ENCODE measurements at regions not wholly inside any gene's neighbourhood (a gene's known extent, or its start where the extent isn't known, plus 50 kb on each side); places are given as distances from the start of the nearest gene placed in this dataset.
"Not testable (repeated sequence)": the region's sequence is repeated elsewhere in the genome, so short reads cannot be mapped to it uniquely, and the experiment has no call there.

GRCh38 chr6:102808944-102809505 lies 1415.5 kb downstream of the GRIK2 start:
- DNase-seq, result not testable (repeated sequence)

DNA sequence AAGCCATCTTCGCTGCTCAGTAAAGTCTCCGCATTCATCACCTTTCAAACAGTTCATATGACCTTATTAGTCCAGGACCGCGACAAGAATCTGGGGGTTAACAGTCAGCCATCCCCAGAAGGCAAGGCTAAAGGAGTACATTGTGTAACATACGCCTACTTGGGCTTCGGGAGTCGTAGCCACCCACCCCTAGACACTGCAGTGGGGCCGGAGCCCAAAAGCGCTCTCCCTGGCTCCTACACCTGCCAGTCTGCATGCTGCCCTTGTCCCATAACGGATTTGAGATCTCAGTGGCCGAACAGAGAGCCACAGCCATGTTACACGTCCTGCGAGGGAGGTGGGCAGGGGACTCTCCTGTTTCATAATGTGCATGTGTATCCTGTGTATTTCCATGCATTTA lies 1405.5 kb downstream of the GRIK2 start:
- DNase-seq, result no peak

DNA sequence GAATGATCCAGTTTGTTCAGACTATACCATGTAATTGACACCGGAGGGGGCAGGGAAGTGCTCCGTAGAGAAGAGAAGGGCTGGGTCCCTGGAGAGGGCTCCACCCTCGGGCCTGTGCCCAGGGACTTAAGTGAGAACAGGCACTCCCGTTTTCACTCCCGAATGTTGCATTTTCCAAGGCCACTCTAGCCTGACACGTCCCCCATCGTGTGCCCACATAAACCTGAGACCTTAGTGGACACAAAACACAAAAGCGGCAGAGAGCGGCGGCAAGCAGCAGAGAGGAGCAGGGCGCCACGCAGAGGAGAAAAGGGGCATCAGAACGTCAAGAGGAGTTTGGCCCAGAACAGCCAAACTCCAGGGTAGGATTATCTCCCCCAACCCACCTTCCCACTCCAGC lies 1405.1 kb downstream of the GRIK2 start:
- DNase-seq, result no peak

- DNase-seq, result no peak
Measured at GRCh38 chr6:102793752-102794151, 1400.2 kb downstream of the GRIK2 start.

- DNase-seq, result no peak
Measured at GRCh38 chr6:102774326-102774725, 1380.8 kb downstream of the GRIK2 start.

DNA sequence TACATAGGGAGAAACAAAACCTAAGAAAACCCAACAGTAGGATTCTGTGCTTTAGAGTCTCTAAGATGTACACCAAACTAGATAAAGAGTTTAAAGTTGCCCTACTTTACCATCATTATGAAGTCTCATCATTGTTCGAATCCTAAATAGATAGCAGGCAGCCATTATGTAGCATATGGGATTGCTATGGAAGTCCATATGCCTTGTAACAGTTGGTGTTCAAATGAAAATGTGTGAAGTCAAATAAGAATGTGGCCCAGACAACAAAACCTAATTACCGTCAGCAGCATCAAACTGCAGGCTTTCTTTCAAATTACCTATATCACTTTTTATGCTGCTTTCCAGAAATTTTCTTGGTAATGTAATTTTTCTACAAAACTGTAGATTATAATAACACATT lies 1380.1 kb downstream of the GRIK2 start:
- DNase-seq, result no peak

- peak; percentile 35 for DNase-seq
Measured at GRCh38 chr6:102766963-102767362, 1373.5 kb downstream of the GRIK2 start.

- DNase-seq, result no peak
Measured at GRCh38 chr6:102764317-102764716, 1370.8 kb downstream of the GRIK2 start.

DNA sequence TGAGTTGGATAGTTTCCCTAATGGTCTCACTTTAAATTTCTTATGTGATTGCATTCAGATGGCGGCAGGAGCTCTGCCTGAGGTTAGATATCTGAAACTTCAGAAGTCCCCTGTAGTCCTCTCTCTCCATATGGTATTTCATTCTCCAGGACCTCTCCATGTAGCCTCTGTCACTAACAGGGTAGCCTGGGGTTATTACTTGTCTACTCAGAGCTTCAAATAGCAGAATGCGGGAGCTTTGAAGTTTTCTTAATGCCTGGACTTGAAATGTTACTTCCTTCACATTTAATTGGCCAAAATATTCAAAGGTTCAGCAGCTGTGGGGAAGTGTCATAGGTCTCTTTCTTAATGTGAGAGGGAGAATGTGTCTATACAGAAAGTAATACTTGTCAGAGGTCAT lies 1370.4 kb downstream of the GRIK2 start:
- DNase-seq, result no peak

DNA sequence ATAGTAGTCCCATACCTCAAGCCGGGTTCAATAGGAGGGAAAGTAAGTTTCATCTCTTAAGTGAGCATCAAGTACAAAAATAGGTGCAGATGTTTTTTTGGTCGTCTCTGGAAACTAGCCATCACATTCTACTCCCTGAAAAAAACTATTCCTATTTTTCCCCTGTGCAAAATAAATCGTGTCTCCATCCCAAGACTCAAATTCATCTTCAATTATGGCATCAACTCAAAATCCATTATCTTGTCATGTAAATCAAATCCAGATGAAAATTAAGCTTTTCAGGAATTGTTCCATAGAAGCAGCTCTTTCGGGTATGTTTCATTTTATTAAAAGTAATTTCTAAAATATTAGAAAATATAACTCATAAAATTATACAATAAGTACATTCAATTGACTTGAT lies 1368.4 kb downstream of the GRIK2 start:
- no peak for DNase-seq

DNA sequence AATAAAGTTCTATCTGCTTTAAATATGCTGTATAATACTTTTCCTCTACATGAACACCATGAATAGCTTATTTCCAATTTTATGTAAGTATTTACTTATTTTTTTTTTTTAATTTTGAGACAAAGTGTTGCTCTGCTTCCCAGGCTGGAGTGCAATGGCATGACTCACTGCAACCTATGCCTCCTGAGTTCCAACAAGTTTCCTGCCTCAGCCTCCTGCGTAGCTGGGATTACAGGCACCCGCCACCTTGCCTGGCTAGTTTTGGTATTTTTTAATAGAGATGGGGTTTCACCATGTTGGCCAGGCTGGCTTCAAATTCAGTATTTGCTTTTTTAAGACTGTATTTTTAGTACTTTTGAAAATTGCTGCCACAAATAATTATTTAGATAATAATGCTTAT lies 1365.9 kb downstream of the GRIK2 start:
- no peak for DNase-seq

- DNase-seq, result not testable (repeated sequence)
Measured at GRCh38 chr6:102758536-102758935, 1365.0 kb downstream of the GRIK2 start.

DNA sequence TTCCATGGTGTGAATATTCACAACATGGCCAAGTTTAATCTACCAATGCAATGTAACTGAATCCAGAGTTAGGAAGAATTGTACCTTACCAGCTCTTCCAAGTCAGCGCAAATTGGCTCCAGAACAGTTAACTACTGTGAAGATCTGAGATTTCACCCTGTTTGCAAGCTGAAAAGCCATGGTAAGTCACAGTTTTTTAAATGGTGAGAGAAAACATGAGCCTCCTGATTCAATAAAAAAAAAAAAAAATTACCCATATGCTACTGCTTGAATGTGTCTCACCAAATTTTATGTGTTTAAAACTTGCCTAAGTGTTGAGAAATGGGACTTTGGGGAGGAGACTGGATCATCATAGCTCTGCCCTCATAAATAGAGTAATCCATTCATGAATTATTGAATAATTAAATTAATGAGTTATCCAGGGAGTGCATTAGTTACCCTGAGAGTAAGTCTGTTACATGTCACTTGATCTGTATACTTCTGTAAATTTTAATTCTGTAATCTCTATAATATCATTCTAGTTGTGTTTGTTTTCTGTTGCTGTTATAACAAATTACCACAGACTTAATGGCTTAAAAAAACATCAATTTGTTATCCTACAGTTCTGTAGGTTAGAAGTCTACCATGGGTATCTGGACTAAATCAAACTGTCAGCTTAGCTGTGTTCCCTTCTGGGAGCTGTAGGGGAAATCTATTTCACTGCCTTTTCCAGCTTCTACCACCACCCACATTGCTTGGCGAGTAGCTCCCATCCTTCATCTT lies 1355.9 kb downstream of the GRIK2 start:
- DNase-seq, result no peak

GRCh38 chr6:102746941-102747340 lies 1353.4 kb downstream of the GRIK2 start:
- no peak for DNase-seq

DNA sequence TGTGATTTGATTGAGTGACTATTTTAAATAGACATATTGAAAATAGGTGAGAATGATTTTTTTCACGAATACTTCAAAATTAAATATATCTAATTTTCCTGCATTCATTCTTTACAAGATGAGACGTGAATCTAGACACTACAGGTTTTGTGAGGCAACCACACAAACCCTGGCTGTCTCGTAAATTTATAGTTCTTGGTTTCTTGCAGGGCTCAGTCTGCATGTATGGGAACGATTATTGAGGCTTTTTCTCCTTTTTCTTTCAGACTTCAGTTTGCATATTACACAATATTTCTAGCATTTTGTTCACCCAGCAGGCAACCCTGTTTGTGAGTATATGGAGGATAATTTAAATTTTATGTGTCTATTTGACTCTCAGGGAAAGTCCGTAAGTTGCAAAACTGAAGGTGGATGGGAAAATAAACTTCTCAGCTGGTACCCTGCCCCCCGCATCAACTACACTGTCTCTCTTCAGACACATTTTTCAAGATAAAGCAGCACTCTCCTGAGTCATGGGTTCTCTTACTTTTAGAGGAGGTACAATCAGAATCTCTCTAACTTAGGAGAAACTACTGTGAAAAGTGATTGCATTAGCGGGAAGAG lies 1349.3 kb downstream of the GRIK2 start:
- no peak for DNase-seq

DNA sequence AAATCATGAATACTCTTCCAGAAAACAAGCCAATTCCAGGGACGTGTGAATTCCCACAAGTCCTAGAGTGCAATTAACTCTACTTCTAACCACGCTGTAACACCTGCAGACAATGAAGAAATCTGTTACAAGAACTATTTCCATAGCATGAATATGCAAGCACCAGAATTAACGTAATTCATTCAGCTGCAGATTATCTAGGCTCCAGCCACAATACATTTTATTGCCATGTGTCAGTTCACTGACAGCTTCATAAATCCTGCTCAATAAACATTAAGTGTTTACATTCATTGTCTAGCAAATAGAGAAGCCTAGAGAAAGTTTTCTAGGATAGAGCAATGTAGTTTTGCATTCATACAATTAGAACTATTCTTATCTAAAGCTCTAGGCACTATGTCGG lies 1348.5 kb downstream of the GRIK2 start:
- no peak for DNase-seq

- DNase-seq, result no peak
Measured at GRCh38 chr6:102736941-102737368, 1343.4 kb downstream of the GRIK2 start.

DNA sequence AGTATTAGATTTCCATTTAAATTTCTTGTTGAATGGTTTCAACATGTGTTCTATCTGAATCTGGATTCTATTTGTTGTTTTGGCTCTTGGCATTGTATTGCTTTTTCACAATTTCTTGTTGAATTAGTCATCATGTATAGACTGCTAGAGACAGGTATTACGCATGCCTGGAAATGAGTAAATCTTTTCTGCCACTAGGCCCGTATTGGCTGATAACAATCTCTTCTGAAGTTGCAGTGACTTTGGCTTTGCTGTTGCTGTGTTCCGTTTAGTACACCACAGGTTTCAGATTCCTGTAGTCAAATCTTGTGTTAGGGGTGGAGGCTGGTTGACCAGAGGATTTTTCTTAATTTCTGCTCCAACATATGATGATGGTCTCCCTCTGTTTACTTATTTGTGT lies 1339.4 kb downstream of the GRIK2 start:
- DNase-seq, result no peak

DNA sequence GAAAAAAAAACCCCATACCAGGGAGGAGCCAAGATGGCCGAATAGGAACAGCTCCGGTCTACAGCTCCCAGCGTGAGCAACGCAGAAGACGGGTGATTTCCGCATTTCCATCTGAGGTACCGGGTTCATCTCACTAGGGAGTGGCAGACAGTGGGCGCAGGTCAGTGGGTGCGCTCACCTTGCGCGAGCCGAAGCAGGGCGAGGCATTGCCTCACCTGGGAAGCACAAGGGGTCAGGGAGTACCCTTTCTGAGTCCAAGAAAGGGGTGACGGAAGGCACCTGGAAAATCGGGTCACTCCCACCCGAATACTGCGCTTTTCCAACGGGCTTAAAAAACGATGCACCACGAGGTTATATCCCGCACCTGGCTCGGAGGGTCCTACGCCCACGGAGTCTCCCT lies 1328.6 kb downstream of the GRIK2 start:
- DNase-seq, result not testable (repeated sequence)

GRCh38 chr6:102717737-102718456 lies 1324.4 kb downstream of the GRIK2 start:
- no peak for DNase-seq

DNA sequence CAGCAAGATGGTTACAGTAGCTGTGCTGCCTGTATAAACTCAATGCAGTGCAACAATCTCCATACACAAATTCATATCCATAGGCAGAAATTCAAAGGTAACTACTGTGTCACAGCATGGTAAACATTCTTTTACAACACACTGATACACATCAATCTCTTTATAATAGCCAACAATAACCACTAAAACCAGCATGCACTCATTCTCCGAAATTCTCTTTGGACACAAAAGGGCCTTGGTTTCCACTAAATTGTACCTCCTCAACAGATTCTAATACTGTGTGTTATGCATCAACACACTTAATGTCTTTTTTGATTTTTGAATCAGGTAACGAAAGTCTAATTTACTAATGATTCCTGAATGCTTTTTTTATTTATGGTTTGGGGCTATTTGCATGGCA lies 1323.7 kb downstream of the GRIK2 start:
- no peak for DNase-seq

DNA sequence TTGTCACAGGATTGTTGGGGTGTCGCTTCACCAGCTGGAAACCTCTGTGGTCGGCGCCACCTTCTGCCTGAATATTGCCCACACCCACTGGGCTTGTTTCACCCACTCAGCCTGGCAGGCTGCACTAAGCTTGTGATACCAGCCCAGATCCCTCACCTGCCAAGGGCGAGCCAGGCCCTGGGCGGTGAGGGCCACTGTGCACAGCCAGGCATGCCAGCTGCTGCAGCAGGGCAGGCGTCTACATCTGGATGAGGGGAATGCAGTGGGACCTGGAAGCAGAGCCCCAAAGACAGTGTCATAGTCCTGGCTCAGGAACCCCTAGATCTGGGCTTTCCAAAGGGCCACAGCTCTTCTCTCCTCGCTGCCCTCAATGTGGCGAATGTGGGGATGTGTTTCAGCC lies 1307.5 kb downstream of the GRIK2 start:
- no peak for DNase-seq

DNA sequence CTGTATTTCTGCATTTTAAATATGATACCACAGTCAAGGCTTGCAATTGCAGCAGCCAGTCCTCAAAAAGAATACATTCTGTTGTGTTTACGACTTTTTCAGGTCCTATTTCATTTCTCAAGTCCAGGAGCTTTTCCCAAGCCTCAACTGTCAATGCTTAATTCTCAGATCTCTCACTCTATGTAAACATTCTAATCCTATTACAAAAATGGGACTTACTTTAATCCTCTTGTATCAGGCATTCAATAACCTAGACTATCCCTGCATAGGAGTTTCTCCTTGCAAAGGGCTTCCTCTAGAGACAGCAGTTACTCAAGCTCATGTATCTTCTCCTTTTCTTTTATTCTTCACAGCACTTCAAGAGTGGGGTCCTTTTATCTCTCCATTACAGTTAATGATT lies 1293.0 kb downstream of the GRIK2 start:
- no peak for DNase-seq

- no peak for DNase-seq
Measured at GRCh38 chr6:102680413-102680812, 1286.9 kb downstream of the GRIK2 start.
